NCI-H2196 treated with DMSO at 0.1 percent for 48 hours (cell line): ENCODE measurements at regions not wholly inside any gene's neighbourhood (a gene's known extent, or its start where the extent isn't known, plus 50 kb on each side); places are given as distances from the start of the nearest gene placed in this dataset.

Source experiments
- DNase-seq: peaks from one replicate; lab custom pipeline; 2025; ENCODE audit not compliant: unreplicated experiment; lab: John Stamatoyannopoulos, UW

GRCh38 chr3:30542897-30543296 lies 63.5 kb upstream of the TGFBR2 start:
- no peak for DNase-seq

- DNase-seq = no peak
Measured at GRCh38 chr3:30544812-30545211, 61.6 kb upstream of the TGFBR2 start.

GRCh38 chr3:30546934-30547333 lies 59.5 kb upstream of the TGFBR2 start:
- DNase-seq = no peak

GRCh38 chr3:30547716-30548115 lies 58.7 kb upstream of the TGFBR2 start:
- no peak for DNase-seq

GRCh38 chr3:30548600-30548999 lies 57.8 kb upstream of the TGFBR2 start:
- DNase-seq = no peak

GRCh38 chr3:30549600-30549999 lies 56.8 kb upstream of the TGFBR2 start:
- no peak for DNase-seq

- no peak for DNase-seq
Measured at GRCh38 chr3:30550246-30550645, 56.2 kb upstream of the TGFBR2 start.

GRCh38 chr3:30551266-30551665 lies 55.1 kb upstream of the TGFBR2 start:
- DNase-seq = no peak

GRCh38 chr3:30551927-30552326 lies 54.5 kb upstream of the TGFBR2 start:
- no peak for DNase-seq

GRCh38 chr3:30553641-30554316 lies 52.6 kb upstream of the TGFBR2 start:
- no peak for DNase-seq

GRCh38 chr3:30554317-30554690 lies 52.1 kb upstream of the TGFBR2 start:
- no peak for DNase-seq

GRCh38 chr3:30555968-30556367 lies 50.4 kb upstream of the TGFBR2 start:
- no peak for DNase-seq
